Retinal pigment epithelial cell (primary cell): ENCODE measurements at regions not wholly inside any gene's neighbourhood (a gene's known extent, or its start where the extent isn't known, plus 50 kb on each side); places are given as distances from the start of the nearest gene placed in this dataset.

Source experiments
- DNase-seq: peaks from one replicate; pipeline ENCODE4 v3.0.0-alpha.2; 2010; ENCODE audit warnings: low read depth
- H3K4me3 ChIP-seq: 2 replicates; pipeline ENCODE4 v1.5.1; 2011; ENCODE audit warnings: mild to moderate bottlenecking, low read length, control low read depth, moderate library complexity
- CTCF ChIP-seq: conservative IDR thresholded peaks from 2 replicates; pipeline ENCODE4 v1.5.1; 2011; ENCODE audit warnings: low read depth, low read length, control low read depth, inconsistent platforms

GRCh38 chr5:60161340-60161934, 267.9 kb upstream of the PDE4D start:
- peak; percentile 2 for DNase-seq
- H3K4me3 ChIP-seq: no peak overlapping the region
- TF ChIP-seq CTCF: peak; percentile 67

DNA sequence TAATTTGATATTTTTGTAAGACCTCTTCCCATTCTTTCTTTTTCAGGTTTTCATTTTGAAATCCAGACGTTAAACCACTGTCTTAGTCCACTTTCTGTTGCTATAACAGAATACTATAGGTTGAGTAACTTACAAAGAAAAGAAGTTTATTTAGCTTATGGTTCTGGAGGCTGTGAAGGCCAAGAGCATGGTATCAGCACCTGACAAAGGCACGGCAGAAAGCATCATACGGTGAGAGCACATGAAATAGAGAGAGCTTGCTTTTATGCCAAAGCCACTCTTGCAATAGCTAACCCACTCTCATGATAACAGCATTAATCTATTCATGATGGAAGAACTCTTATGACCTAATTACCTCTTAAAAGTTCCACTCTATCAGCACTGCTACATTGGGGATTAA, 255.6 kb upstream of the PDE4D start:
- DNase-seq: no peak
- TF ChIP-seq CTCF: no peak
- no peak overlapping the region for H3K4me3 ChIP-seq

DNA sequence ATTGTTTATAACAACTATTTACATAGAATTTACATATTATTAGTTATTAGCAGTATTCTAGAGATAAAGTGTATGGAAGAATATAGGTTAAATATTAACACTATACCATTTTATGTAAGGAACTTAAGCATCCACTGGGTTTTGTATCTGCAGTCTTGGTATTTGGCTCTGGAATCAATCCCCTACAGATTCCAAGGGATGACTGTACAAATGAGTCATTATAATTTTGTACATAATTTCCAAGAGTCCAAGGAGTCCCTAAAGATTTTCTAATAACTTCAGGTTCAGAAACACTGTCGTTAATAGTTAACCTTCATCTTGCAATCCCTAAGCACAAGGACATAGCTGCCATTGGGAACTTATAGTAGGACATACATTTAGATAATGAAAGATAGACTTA, 254.8 kb upstream of the PDE4D start:
- TF ChIP-seq CTCF: no peak
- no peak for DNase-seq
- H3K4me3 ChIP-seq: no peak overlapping the region

- no peak for DNase-seq
- H3K4me3 ChIP-seq: no peak overlapping the region
- no peak for TF ChIP-seq CTCF
These were observed 254.3 kb upstream of the PDE4D start for GRCh38 chr5:60147791-60148190.

- no peak for TF ChIP-seq CTCF
- no peak for DNase-seq
These were observed 250.5 kb upstream of the PDE4D start for GRCh38 chr5:60143942-60144549.

GRCh38 chr5:60141119-60141518, 247.6 kb upstream of the PDE4D start:
- no peak for DNase-seq
- no peak overlapping the region for H3K4me3 ChIP-seq
- TF ChIP-seq CTCF: no peak

More at GRCh38 chr5:60143942-60144549, 250.5 kb upstream of the PDE4D start:
- H3K4me3 ChIP-seq: no peak overlapping the region

GRCh38 chr5:60136841-60137240, 243.3 kb upstream of the PDE4D start:
- no peak overlapping the region for H3K4me3 ChIP-seq
- no peak for DNase-seq
- no peak for TF ChIP-seq CTCF
